Iris pigment epithelial cell (primary cell): ENCODE measurements at regions not wholly inside any gene's neighbourhood (a gene's known extent, or its start where the extent isn't known, plus 50 kb on each side); places are given as distances from the start of the nearest gene placed in this dataset.

Source experiments
- DNase-seq: peaks from one replicate; pipeline ENCODE4 v3.0.0-alpha.2; 2011; ENCODE audit warnings: low read depth

GRCh38 chr17:12588531-12588930 is 77.2 kb upstream of the MYOCD start:
- no peak for DNase-seq

- DNase-seq = no peak
These were observed 75.3 kb upstream of the MYOCD start for GRCh38 chr17:12590417-12590816.

GRCh38 chr17:12591021-12591735 is 74.5 kb upstream of the MYOCD start:
- DNase-seq = peak; percentile 67

- DNase-seq = peak; percentile 35
These were observed 72.7 kb upstream of the MYOCD start for GRCh38 chr17:12592941-12593340.

GRCh38 chr17:12596961-12597360 is 68.7 kb upstream of the MYOCD start:
- no peak for DNase-seq

GRCh38 chr17:12597895-12598294 is 67.8 kb upstream of the MYOCD start:
- no peak for DNase-seq

GRCh38 chr17:12599186-12599920 is 66.3 kb upstream of the MYOCD start:
- DNase-seq = peak; percentile 51

GRCh38 chr17:12600349-12600748 is 65.3 kb upstream of the MYOCD start:
- DNase-seq = no peak

- peak; percentile 81 for DNase-seq
These were observed 62.1 kb upstream of the MYOCD start for GRCh38 chr17:12603566-12603965.

GRCh38 chr17:12605222-12605621 is 60.5 kb upstream of the MYOCD start:
- DNase-seq = peak; percentile 81

- DNase-seq = peak; percentile 44
These were observed 52.1 kb upstream of the MYOCD start for GRCh38 chr17:12613566-12613965.
